NCI-H446 (cell line): ENCODE measurements at regions not wholly inside any gene's neighbourhood (a gene's known extent, or its start where the extent isn't known, plus 50 kb on each side); places are given as distances from the start of the nearest gene placed in this dataset.

Experiments
- DNase-seq, 2 experiments: peaks; one replicate each; lab custom pipeline; 2025; lab: John Stamatoyannopoulos, UW

- no peak for DNase-seq
These were observed 167.4 kb upstream of the C1orf21 start for GRCh38 chr1:184219414-184219813.

GRCh38 chr1:184219883-184220282 lies 166.9 kb upstream of the C1orf21 start:
- no peak for DNase-seq

GRCh38 chr1:184221087-184221486 lies 165.7 kb upstream of the C1orf21 start:
- no peak for DNase-seq

GRCh38 chr1:184222652-184223052 lies 164.2 kb upstream of the C1orf21 start:
- DNase-seq, result peak; percentile 25 to 69

GRCh38 chr1:184223216-184223615 lies 163.6 kb upstream of the C1orf21 start:
- no peak for DNase-seq

GRCh38 chr1:184225283-184226099 lies 161.3 kb upstream of the C1orf21 start:
- no peak for DNase-seq

GRCh38 chr1:184226100-184226487 lies 160.7 kb upstream of the C1orf21 start:
- no peak for DNase-seq

- DNase-seq, result no peak
These were observed 158.3 kb upstream of the C1orf21 start for GRCh38 chr1:184228558-184228957.

- no peak for DNase-seq
These were observed 149.2 kb upstream of the C1orf21 start for GRCh38 chr1:184237588-184237987.

GRCh38 chr1:184241446-184241845 lies 145.4 kb upstream of the C1orf21 start:
- DNase-seq, result no peak

- DNase-seq, result no peak
These were observed 144.3 kb upstream of the C1orf21 start for GRCh38 chr1:184242507-184242943.

GRCh38 chr1:184244962-184245361 lies 141.9 kb upstream of the C1orf21 start:
- no peak for DNase-seq

- no peak for DNase-seq
These were observed 139.2 kb upstream of the C1orf21 start for GRCh38 chr1:184247671-184248070.

GRCh38 chr1:184253921-184254320 lies 132.9 kb upstream of the C1orf21 start:
- DNase-seq, result no peak

GRCh38 chr1:184254849-184255248 lies 132.0 kb upstream of the C1orf21 start:
- no peak for DNase-seq

GRCh38 chr1:184255560-184255959 lies 131.3 kb upstream of the C1orf21 start:
- DNase-seq, result no peak

- DNase-seq, result no peak
These were observed 129.0 kb upstream of the C1orf21 start for GRCh38 chr1:184257873-184258272.

GRCh38 chr1:184258525-184258924 lies 128.3 kb upstream of the C1orf21 start:
- no peak for DNase-seq

GRCh38 chr1:184260382-184260781 lies 126.4 kb upstream of the C1orf21 start:
- no peak for DNase-seq

- DNase-seq, result no peak
These were observed 124.7 kb upstream of the C1orf21 start for GRCh38 chr1:184262109-184262508.

- no peak for DNase-seq
These were observed 119.1 kb upstream of the C1orf21 start for GRCh38 chr1:184267747-184268146.

GRCh38 chr1:184270556-184270955 lies 116.3 kb upstream of the C1orf21 start:
- DNase-seq, result no peak

- no peak for DNase-seq
These were observed 114.5 kb upstream of the C1orf21 start for GRCh38 chr1:184272175-184272866.
